HK-2 (cell line): ENCODE measurements at regions not wholly inside any gene's neighbourhood (a gene's known extent, or its start where the extent isn't known, plus 50 kb on each side); places are given as distances from the start of the nearest gene placed in this dataset.

Experiments
- DNase-seq: peaks from one replicate; pipeline ENCODE4 v3.0.0-alpha.2; 2018; ENCODE audit not compliant: unreplicated experiment

GRCh38 chr14:46290706-46291105, 360.9 kb downstream of the RPL10L start:
- no peak for DNase-seq

GRCh38 chr14:46279776-46280175, 371.8 kb downstream of the RPL10L start:
- no peak for DNase-seq

GRCh38 chr14:46279327-46279726, 372.3 kb downstream of the RPL10L start:
- DNase-seq, result no peak

- DNase-seq, result no peak
Observed at GRCh38 chr14:46259536-46259935, 392.0 kb downstream of the RPL10L start.

- no peak for DNase-seq
Observed at GRCh38 chr14:46256381-46256780, 395.2 kb downstream of the RPL10L start.

- DNase-seq, result no peak
Observed at GRCh38 chr14:46250113-46250703, 401.4 kb downstream of the RPL10L start.

DNA sequence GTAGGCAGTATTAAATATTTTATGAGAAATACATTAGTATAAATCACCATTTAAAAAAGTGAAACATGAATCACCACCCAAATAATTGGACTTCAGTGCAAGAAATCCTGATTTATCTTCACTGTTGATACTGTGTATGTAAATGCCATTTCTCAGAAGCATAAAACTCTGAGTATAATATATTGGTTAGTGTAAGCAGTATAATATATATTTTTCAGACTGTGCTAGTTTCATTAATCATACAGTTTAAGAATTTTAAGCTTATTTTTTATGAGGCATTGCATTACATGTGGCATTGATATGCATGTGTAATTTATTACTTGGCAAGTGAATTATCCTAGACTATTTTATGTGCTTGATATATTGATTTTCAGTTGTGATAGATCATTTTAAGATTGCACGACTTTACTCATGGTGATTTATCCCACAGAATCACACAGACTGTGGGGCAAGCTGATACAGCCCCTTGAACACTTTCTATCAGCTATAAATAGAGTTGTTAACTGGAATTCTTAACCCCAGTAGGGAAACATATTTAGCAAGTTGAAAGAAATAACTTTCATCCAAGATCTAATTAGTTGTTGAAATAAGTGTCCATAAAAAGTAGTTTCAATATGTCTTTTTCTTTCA, 403.5 kb downstream of the RPL10L start:
- no peak for DNase-seq

GRCh38 chr14:46245276-46245675, 406.3 kb downstream of the RPL10L start:
- no peak for DNase-seq

- no peak for DNase-seq
Observed at GRCh38 chr14:46233786-46234185, 417.8 kb downstream of the RPL10L start.

DNA sequence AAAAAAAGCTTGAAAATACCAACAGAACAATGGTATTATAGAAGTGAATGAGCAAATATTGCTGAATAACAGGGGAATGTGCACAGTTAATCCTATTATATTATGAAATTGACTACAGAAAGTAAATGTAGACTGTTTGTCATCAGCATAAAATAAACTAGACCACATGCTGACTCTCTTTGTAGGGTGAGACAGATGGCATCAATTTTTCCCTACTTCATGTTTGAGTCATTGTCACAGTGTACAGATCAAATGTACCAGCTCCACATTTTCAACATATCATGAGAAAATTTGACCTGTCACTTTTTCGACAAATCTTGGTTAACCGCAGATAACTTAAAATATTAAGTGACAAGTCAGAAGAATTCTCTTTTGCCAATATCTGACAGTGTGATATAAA, 421.0 kb downstream of the RPL10L start:
- DNase-seq, result no peak

GRCh38 chr14:46215801-46216200, 435.8 kb downstream of the RPL10L start:
- DNase-seq, result no peak

DNA sequence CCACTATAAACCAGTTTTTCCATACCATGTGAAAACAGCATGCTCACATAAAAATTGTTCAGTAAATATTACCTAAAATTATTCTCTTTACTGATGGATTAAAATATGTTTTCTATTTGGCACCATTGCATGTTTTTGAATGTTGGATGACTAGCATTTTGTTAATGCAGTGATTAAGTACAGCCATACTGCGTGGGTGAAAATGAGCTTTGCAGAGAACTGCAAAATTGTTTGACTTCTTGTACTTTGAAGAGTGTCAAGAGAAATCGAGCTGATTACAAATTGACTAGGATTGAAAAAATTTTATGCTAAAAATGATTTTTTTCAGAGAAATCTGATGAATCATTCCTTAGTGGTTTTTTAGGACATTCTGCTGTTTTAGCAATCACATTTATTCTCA, 452.9 kb downstream of the RPL10L start:
- DNase-seq, result no peak

- no peak for DNase-seq
Observed at GRCh38 chr14:46197856-46198255, 453.7 kb downstream of the RPL10L start.
